Middle frontal gyrus (tissue), 1 donor: ENCODE measurements at regions not wholly inside any gene's neighbourhood (a gene's known extent, or its start where the extent isn't known, plus 50 kb on each side); places are given as distances from the start of the nearest gene placed in this dataset.
"Not testable (repeated sequence)": the region's sequence is repeated elsewhere in the genome, so short reads cannot be mapped to it uniquely, and the experiment has no call there.

Experiments used
- DNase-seq: peaks from one replicate; pipeline ENCODE4 v3.0.0-alpha.2; 2015; ENCODE audit warnings: low spot score; ENCODE audit errors: extremely low spot score

DNA sequence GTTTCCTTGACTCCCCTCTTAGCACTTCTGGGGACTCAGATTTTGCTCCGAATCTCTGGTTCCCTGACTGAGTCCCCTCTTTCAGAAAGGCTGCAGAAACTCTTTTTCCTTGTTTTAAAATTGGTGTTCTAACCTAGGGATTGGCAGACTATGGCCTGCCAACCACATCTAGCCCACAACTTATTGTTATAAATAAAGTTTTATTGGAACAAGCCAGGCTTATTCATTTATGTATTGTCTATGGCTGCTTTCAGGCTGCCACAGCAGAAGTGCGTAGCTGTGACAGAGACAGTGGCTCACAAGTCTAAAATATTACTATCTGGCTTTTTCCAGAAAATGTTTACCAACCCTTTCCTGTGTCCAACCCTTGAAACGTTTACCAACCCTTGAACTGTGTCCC, 81.7 kb downstream of the IER5 start:
- DNase-seq, result no peak

DNA sequence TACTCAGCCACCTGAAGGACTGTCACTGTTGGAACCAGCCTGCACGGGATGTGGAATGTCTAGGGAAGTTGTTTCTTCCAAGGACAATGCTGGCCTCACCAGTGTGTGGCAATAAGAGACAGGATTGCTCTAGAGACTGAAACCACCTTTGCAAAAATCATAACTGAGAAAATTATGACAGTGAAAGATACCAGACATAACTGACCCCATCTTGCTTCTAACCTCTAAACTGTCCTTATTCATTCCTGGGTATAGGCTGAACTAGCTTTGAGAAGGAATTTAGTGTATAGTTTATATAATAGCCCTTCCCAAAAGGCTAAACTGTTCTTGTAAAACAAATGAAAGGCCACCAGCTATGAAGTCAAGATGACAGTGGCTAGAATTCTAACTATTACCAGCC, 83.6 kb downstream of the IER5 start:
- DNase-seq, result no peak

DNA sequence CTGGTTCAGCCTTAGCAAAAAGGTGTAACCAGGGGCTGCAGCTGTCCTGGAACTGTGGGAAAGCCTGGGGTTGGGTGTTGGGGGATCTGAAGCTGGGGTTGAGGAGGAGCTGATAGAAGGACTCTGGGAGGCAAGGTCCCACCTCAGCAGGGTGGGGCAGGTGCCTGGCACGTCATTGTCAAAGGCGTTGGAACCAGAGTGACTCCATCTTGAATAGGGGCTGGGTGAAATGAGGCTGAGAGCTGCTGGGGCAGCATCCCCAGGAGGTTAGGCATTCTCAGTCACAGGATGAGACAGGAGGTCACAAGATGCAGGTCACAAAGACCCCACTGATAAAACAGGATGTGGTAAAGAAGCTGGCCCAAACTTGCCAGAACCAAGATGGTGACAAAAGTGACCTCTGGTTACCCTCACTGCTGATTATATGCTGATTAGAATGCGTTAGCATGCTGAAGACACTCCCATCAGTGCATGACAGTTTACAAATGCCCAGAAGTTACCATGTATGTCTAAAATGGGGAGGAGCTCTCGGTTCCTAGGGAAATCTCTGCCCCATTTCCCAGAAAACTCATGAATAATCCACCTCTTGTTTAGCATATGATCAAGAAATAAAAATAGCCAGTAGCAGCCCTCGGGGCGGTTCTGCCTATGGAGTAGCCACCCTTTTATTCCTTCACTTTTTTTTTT, 85.4 kb downstream of the IER5 start:
- no peak for DNase-seq

DNA sequence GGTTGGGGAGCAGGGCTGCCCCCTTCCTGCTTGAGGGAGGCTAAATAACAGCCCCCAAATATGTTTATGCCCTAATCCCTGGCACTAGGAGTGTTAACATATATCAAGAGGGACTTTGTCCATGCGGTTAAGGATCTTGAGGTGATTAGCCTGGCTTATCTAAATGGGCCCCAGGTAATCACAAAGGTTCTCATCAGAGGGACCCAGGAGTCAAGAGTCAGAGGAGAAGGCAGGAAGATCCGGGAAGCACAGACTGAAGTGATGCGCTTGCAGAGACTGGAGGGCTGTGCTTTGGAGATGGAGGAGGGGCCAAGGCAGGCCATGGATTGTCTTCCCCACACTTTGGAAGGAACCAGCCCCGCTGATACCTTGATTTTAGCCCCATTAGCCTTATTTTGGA, 86.4 kb downstream of the IER5 start:
- no peak for DNase-seq

DNA sequence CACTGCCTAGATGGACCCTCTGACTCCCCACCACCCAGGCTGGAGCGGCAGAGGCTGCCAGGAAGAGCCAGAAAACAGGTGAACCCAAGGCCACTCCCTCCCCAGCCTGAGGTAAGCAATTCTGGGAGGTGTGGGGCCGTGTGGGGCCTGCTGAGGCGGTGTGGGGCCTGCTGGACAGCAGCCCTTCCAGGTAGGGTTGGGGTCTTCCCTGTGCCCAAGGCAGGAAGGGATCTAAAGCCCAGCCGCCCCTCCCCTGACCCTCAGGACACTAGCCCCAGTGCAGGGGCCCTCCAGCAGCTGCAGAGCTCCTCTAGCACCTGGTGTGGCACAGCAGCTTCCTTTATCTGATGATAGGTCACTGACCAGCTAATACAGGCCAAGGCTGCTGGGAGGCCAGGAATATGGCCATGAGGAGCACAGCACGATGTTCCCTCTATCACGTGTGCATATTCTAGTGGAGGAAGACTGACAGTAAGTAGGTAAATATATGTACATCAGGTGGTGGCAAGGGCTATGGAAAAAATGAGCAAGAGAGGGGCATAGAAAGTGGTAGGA, 86.9 kb downstream of the IER5 start:
- no peak for DNase-seq

DNA sequence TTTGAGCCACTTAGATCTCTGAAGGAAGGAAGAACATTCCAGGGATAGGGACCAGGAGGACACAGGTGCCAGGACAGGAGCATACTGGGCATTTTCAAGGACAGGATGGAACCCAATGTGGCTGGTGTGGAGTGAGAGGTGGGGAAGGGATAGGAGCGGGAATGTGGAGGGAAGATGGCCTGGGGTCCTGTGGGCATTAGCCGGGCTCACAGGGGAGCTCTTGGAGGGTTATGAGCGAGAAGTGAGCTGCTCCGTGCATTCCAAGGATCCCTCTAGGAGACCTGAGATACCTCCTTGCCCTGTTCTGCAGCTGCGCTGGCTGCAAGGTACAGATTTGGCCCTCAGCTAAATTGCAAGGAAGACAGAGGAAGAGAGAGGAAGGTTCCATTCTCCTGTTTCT, 87.5 kb downstream of the IER5 start:
- DNase-seq, result no peak

DNA sequence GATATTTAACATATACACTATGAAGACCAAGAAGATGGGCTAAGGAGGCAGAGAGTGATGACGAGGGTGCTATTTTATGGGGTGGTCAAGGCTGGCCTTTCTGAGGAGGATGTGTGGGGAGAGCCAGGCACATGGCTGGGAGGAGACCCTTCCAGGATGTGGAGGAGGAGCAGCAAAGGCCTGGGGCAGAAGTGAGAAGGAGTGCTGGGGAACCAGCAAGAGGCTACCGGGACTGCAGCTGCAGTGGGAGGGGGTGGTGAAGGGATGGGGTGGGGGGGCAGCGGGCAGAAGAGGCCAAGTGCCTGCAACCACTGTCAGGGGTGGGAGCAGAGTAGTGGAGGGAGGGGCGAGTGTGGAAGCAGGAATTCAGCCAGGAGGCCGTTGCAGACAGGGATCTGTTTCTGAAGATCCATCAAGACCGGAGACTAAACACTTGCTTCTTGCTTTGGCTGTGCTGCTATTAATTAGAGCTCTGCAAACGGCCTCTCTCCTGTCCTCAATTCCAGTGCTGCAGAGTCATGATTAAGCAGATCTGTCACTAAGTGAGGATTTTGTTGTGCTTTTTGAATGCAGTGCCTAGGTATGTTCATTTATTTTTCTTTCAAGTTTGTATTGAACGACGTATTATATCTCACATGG, 89.9 kb downstream of the IER5 start:
- no peak for DNase-seq

DNA sequence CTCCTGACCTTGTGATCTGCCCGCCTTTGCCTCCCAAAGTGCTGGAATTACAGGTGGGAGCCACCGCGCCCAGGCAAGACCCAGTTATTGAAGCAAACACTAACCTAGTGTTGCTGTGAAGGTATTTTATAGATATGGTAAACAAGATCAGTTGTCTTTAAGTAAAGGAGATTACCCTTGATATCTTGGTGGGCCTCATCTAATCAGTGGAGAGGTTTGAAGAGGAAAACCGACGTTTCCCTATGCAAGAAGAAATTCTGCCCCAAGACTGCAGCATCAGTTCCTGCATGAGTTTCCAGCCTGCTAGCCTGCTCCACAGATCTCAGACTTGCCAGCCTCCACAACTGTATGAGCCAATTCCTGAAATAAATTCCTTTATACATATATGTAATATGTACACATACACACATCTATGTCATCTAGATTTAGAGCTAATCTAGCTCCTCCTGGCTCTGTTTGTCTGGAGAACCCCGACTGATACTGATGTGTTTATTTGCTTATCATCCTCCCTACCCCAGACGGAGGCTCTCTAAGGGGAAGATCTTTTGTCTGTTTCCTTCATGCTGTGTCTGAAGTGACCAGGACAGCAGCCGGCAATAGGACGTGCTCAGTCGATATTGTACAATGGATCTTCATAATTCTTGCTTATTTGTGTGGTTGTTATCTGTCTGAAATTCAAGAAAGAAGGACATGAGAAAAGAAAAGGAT, 90.9 kb downstream of the IER5 start:
- DNase-seq, result no peak

DNA sequence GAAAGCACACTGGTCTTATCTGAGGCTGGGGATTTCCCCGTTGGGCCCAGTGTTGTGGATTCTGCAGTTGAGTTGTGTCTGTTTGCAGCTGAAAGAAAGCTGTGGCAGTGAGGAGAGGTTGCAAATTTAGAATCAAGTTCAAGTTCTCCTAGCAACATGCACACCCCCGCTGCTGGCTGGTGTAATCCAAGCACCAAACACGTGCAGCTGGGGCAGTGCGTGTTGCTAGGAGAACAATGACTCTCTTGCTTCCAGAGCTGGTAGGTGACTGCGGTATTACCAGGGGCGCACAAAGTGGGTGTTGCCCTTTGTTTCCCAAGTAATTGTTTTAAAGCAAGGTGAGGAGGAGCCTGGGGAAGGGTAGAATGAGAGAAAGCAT, 91.5 kb downstream of the IER5 start:
- peak; percentile 58 for DNase-seq

DNA sequence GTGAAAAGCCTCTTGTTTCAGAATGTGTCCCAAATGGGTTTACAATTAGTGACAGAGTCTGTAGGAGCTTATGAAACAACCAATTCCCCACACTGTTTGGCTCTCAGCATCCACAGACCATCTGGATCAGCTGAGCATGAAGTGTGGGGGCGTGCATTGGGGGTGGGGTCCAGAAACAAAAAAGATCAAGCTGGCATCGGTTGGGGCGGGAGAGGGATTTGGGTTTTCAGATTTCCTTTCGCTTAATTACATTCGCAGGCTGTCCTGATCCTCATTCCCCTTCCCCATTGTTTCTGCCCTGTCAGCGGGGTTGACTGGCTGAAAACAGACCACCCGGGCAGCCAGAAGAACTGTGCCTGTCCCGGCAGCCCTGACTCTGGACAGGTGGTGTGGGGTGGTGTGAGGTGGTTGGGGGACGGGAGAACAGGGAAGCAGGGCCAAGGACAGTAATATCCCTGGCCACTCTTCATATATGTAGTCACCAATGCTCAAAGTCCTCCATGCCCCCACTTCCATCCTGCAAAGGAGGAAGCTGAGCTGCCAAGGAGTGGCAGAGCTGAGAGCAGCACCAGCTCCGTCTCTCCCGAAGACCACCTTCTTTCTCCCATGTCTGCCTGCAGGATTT, 92.0 kb downstream of the IER5 start:
- peak; percentile 12 for DNase-seq

DNA sequence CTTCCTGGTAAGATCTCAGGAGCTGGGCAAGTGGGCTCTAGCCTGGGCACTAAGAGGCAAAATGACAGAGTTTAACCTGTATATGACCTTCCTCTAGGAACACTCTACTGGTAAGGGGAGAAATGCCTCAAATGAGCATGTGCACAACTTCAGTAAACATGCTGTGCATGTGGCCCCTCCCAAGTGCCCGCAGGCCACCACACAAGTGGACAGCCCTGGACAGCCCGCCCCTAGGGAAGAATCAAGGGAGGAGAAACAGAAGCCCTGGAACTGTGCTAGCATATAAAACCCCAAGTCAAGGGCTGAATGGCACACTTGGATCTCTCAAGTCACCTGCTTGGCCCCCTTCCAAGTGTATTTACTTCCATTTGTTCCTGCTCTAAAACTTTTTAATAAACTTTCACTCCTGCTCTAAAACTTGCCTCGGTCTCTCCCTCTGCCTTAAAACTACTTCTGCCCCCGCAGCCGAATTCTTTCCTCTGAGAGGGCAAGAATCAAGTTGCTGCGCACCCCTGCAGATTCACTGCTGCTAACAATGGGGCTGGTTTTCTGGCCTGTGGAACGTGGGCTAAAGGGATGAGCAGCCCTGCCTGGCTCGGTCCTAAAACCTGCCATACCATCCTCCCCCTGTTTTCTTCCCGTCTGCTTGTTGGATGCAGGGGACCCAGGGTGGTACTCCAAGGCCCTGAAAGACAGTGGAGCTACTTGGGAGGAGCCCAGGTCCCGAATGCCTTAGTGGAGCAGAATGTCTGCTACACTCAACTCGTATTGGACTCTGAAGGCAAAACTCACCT, 93.5 kb downstream of the IER5 start:
- no peak for DNase-seq

DNA sequence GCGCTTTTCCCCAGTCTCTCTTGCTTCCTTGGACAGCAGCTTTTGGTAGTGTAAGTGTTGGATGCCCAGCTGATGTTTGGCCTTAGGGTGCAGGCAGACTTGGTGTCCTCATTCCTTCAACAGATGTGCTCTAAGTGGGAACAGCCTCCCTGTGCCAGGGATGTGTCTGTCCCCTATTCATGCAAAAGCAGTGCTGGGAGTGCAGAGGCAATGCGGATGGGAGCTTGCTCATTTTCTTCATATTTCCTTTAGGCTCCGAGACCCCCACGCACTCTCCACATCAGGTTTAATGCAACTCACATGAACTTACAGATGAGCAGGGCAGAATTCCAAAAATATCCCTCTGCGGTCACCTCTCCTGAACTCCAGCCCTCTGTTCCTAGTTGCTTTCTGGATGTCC, 96.1 kb downstream of the IER5 start:
- no peak for DNase-seq

DNA sequence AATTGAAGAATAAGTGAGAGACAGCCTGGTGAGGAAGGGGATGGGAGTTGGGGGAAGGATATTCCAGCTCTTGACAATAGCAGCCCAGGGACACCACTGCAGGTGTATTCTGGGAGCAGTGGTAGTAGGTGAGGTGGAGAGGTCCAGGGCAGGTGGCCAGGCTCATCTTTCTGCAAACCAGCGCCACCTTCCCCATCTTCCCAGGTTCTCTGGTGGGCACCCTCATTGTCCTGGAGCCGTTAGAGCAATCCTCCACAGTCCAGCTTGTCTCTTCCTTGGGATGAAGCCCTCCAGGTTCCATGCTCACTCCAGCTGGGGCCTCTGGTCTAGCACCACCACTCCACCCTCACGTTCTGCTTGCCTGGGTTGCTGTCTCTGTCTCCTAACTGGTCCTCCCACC, 97.0 kb downstream of the IER5 start:
- no peak for DNase-seq

DNA sequence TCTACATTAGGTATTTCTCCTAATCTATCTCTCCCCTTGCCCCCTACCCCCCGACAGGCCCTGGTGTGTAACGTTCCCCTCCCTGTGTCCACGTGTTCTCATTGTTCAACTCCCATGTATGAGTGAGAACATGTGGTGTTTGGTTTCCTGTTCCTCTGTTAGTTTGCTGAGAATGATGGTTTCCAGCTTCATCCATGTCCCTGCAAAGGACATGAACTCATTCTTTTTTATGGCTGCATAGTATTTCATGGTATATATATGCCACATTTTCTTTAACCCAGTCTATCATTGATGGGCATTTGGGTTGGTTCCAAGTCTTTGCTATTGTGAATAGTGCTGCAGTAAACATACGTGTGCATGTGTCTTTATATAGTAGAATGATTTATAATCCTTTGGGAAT, 97.6 kb downstream of the IER5 start:
- not testable (repeated sequence) for DNase-seq

DNA sequence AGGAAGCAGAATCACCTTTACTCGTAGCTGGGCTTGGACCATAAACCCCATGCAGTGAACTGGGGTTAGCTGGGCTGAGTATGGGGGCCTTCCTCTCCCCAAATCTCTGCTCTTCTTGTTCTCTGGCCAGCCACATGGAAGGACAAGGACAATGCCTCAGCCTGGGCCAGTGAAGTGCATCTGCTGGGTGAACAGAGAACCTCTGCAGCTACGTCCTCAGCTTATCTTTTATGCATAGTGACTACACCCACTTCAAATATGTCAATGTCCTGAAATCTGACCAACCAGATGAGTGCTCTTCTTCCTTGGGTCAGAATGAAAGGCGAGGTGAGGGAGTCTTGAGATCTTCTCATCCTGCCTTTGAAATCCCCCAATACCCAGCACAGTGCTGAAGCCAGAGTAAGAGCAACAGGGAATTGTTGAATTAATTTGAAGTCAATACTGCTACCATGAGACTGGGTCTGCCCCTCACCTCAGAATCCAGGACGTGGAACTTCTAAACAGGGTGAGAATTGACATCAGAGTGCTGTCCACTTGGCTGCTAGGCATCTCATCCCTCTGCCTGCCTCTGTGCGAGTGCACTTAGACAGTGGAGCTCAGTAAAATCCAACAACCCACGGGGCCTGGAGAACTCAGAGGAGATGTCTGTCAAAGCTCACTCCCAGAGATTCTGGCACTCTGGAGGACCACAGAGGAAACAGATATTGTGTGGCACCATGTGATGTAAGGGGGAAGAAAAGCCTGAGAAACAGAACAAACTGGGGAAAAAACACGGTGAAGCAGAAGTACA, 99.0 kb downstream of the IER5 start:
- DNase-seq, result no peak

DNA sequence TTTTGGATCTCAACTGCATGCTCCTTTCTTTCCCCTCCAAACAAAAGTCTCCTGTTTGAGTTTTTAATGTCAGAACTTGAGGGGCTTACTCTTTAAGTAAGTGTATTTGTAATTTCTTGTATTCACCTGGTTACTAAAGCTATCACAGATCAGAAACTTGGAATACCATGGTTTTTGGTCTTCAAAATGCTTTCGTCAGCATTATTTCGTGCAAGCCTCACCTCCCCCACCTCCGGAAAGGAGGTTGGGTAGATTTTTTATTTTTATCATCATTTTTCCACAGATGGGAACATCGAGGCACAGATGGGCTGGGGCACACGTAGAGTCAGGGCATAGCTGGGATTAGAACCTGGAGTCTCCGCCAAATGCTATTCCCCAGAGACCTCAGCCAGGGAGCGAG, 100.7 kb downstream of the IER5 start:
- no peak for DNase-seq

DNA sequence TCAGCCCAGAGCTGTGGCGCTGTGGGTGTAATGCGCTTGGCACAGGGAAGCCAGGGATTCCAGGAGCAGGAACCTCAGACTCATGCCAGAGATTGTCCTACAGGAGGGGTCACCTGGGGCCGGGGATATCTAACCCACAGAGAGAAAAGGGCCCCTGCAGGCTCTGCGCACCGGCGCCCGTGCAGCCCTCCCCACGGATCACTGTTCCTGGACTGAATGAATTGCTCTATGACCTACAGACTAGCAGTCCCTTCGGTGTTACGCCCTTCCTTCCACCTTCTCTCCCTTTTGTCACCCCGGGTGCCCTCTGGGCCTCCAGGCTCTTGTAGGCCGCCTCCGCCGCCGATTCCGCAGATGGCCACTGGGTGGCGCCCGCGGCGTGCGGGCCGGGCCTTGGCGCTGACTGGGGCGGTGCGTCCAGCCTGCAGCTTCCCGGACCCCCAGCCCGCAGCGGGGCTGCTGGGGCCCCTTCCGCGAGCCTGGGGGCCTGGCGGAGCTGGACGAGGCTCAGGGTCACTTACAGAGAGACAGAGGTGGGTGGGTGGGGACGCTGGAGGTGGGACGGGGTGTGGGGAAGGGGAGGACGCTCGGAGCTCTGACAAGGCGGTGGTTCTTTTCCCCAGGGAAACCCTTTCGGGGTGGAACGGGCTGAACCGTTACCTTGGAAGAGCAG, 101.3 kb downstream of the IER5 start:
- DNase-seq, result peak; percentile 45

DNA sequence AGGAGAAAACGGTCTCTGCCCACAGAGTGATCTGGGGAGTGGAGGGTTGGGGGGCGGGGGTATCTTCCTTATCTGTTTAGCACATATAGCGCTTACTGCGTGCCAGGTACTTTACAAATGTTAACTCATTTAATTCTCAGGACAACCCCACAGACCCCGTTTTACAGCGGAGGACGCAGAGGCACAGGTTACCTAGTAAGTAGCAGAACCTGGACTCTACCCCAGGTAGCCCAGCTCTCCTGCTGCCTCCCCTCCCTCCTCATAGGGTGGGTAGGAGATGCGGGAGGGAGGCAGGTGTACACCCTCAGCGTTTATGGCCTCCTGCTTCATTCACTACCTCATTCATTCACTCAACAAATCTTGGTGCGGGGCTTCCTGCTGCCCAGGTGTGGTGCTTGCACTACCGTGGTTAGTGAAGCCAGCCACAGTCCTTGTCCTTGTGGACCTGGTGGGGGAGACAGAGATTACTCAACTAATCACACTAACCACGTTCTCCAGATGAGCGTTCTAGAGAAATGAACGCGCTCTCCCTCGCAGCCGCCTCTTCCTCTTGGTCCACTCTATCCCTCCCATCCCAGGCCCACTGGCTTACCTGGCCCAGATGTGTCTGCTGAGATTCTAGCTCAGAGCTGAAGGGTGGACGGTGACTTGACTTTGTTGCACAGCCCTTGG, 102.0 kb downstream of the IER5 start:
- no peak for DNase-seq

DNA sequence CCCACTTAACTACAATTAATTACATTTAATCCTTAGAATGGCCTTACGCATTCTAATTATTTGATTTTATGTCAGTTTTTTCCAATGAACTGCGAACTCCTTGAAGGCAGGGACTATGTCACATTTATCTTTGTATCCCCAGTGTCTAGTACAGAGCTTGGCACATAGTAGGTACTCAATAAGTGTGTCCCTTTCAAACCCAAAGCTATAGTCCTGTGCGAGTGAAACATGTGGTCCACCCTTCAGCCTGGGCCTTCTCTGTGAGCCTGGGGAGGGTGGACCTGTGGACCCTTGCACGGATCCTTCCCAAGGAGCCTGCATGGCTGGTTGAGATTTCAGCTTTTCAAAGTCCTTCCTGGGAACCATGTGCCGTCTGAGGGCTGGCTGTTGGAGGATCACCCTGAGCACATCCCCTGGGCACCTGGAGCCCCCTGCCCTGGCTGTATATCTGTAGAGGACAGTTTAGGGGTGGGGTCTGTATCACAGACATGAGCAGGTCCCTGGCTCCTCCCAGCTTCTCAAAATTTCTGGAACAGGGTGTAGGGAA, 103.1 kb downstream of the IER5 start:
- no peak for DNase-seq
